ENCODE measurements at regions not wholly inside any gene's neighbourhood (a gene's known extent, or its start where the extent isn't known, plus 50 kb on each side); places are given as distances from the start of the nearest gene placed in this dataset.

- no peaks in the 10 kb centered on the region for H3K36me3 Mint-ChIP-seq
- peaks cover 8 to 17% (median 14%) of the 10 kb centered on the region in 3 donors for H3K9me3 Mint-ChIP-seq
- ChIA-PET CTCF (no interaction called here), POLR2A (no interaction called here)
- Histone ChIP-seq H3K27me3 (replicated peaks in 1 of 2; ENCODE audit: control insufficient read depth in 2 of 2, extremely low read depth in 1 of 2, insufficient read depth in 2 of 2, low read length in 1 of 2) (no peaks in the 10 kb centered on the region), H3K27ac (ENCODE audit: low read length) (no peak overlapping the region), H3K36me3 (ENCODE audit: control insufficient read depth in 2 of 2, extremely low read depth in 1 of 2, insufficient read depth in 1 of 2, low read length in 1 of 2) (no peaks in the 10 kb centered on the region), H3K9me3 (no peaks in the 10 kb centered on the region), H3K4me3 (ENCODE audit: control insufficient read depth in 1 of 2, extremely low read depth in 1 of 2, low read length in 1 of 2) (no peak overlapping the region), H3K4me1 (ENCODE audit: control insufficient read depth in 1 of 2, extremely low read depth in 1 of 2, insufficient read depth in 2 of 2, low read length in 2 of 2) (no peaks in the 10 kb centered on the region)
- H3K4me1 Mint-ChIP-seq: no peaks in the 10 kb centered on the region
- 68% methylated on average over 6 of the region's 8 CpGs for WGBS (ENCODE audit: insufficient coverage)
- no peak overlapping the region for H3K27ac Mint-ChIP-seq
- ATAC-seq (replicated peaks in 1 of 4): no peak
- no peak overlapping the region for H3K4me3 Mint-ChIP-seq
- peaks cover 0 to 4% of the 10 kb centered on the region in 2 donors for H3K27me3 Mint-ChIP-seq
- DNase-seq: no peak
Observed at GRCh38 chr12:115320967-115321366, 637.0 kb upstream of the TBX3 start.

GRCh38 chr12:115320451-115320850, 636.5 kb upstream of the TBX3 start:
- H3K36me3 Mint-ChIP-seq: no peaks in the 10 kb centered on the region
- H3K4me1 Mint-ChIP-seq: no peaks in the 10 kb centered on the region

GRCh38 chr12:115319446-115320040, 635.6 kb upstream of the TBX3 start:
- Histone ChIP-seq H3K4me1 (ENCODE audit: control insufficient read depth in 1 of 2, extremely low read depth in 1 of 2, insufficient read depth in 2 of 2, low read length in 2 of 2) (no peaks in the 10 kb centered on the region), H3K36me3 (ENCODE audit: control insufficient read depth in 2 of 2, extremely low read depth in 1 of 2, insufficient read depth in 1 of 2, low read length in 1 of 2) (no peaks in the 10 kb centered on the region)
- H3K4me3 Mint-ChIP-seq: no peak overlapping the region

More at GRCh38 chr12:115320451-115320850, 636.5 kb upstream of the TBX3 start:
- CTCF ChIA-PET: no interaction called here
- Histone ChIP-seq H3K27ac (ENCODE audit: low read length) (no peak overlapping the region), H3K9me3 (no peaks in the 10 kb centered on the region), H3K4me3 (ENCODE audit: control insufficient read depth in 1 of 2, extremely low read depth in 1 of 2, low read length in 1 of 2) (no peak overlapping the region), H3K27me3 (replicated peaks in 1 of 2; ENCODE audit: control insufficient read depth in 2 of 2, extremely low read depth in 1 of 2, insufficient read depth in 2 of 2, low read length in 1 of 2) (no peaks in the 10 kb centered on the region), H3K4me1 (ENCODE audit: control insufficient read depth in 1 of 2, extremely low read depth in 1 of 2, insufficient read depth in 2 of 2, low read length in 2 of 2) (no peaks in the 10 kb centered on the region), H3K36me3 (ENCODE audit: control insufficient read depth in 2 of 2, extremely low read depth in 1 of 2, insufficient read depth in 1 of 2, low read length in 1 of 2) (no peaks in the 10 kb centered on the region)
- Mint-ChIP-seq H3K27me3 (peaks cover 0 to 4% of the 10 kb centered on the region in 2 donors), H3K4me3 (no peak overlapping the region), H3K9me3 (peaks cover 8 to 17% (median 14%) of the 10 kb centered on the region in 3 donors), H3K27ac (no peak overlapping the region)
- 62% methylated on average over 3 of the region's 5 CpGs for WGBS (ENCODE audit: insufficient coverage)
- DNase-seq (no peak), ATAC-seq (replicated peaks in 1 of 4) (no peak)
- POLR2A ChIA-PET: no interaction called here

GRCh38 chr12:115313929-115314328, 630.0 kb upstream of the TBX3 start:
- DNase-seq (no peak), ATAC-seq (replicated peaks in 1 of 4) (no peak)
- no peaks in the 10 kb centered on the region for H3K4me1 ChIP-seq (ENCODE audit: control insufficient read depth in 1 of 2, extremely low read depth in 1 of 2, insufficient read depth in 2 of 2, low read length in 2 of 2)
- no peak overlapping the region for H3K4me3 Mint-ChIP-seq
- no peaks in the 10 kb centered on the region for H3K36me3 Mint-ChIP-seq
- H3K4me3 ChIP-seq (ENCODE audit: control insufficient read depth in 1 of 2, extremely low read depth in 1 of 2, low read length in 1 of 2): no peak overlapping the region
- H3K27ac Mint-ChIP-seq: no peak overlapping the region
- ChIA-PET CTCF (no interaction called here), POLR2A (no interaction called here)
- peaks cover 5 to 20% (median 7%) of the 10 kb centered on the region in 3 donors for H3K9me3 Mint-ChIP-seq
- no peaks in the 10 kb centered on the region for H3K36me3 ChIP-seq (ENCODE audit: control insufficient read depth in 2 of 2, extremely low read depth in 1 of 2, insufficient read depth in 1 of 2, low read length in 1 of 2)
- no peaks in the 10 kb centered on the region for H3K4me1 Mint-ChIP-seq
- H3K27ac ChIP-seq (ENCODE audit: low read length): no peak overlapping the region
- H3K27me3 Mint-ChIP-seq: peaks cover 0 to 8% of the 10 kb centered on the region in 2 donors
- no peaks in the 10 kb centered on the region for H3K9me3 ChIP-seq
- WGBS (ENCODE audit: insufficient coverage): 86% methylated on average over 1 of the region's 2 CpGs
- no peaks in the 10 kb centered on the region for H3K27me3 ChIP-seq (replicated peaks in 1 of 2; ENCODE audit: control insufficient read depth in 2 of 2, extremely low read depth in 1 of 2, insufficient read depth in 2 of 2, low read length in 1 of 2)

More at GRCh38 chr12:115319446-115320040, 635.6 kb upstream of the TBX3 start:
- ChIA-PET POLR2A (no interaction called here), CTCF (no interaction called here)
- H3K27me3 ChIP-seq (replicated peaks in 1 of 2; ENCODE audit: control insufficient read depth in 2 of 2, extremely low read depth in 1 of 2, insufficient read depth in 2 of 2, low read length in 1 of 2): no peaks in the 10 kb centered on the region
- DNase-seq (no peak), ATAC-seq (replicated peaks in 1 of 4) (no peak)
- H3K4me3 ChIP-seq (ENCODE audit: control insufficient read depth in 1 of 2, extremely low read depth in 1 of 2, low read length in 1 of 2): no peak overlapping the region
- no peaks in the 10 kb centered on the region for H3K4me1 Mint-ChIP-seq
- H3K9me3 Mint-ChIP-seq: peaks cover 8 to 15% (median 14%) of the 10 kb centered on the region in 3 donors
- peaks cover 0 to 4% of the 10 kb centered on the region in 2 donors for H3K27me3 Mint-ChIP-seq
- no peaks in the 10 kb centered on the region for H3K36me3 Mint-ChIP-seq
- H3K27ac Mint-ChIP-seq: no peak overlapping the region
- 81% methylated on average over 5 of the region's 8 CpGs for WGBS (ENCODE audit: insufficient coverage)
- no peaks in the 10 kb centered on the region for H3K9me3 ChIP-seq
- no peak overlapping the region for H3K27ac ChIP-seq (ENCODE audit: low read length)

GRCh38 chr12:115312901-115313300, 628.9 kb upstream of the TBX3 start:
- Histone ChIP-seq H3K27me3 (replicated peaks in 1 of 2; ENCODE audit: control insufficient read depth in 2 of 2, extremely low read depth in 1 of 2, insufficient read depth in 2 of 2, low read length in 1 of 2) (no peaks in the 10 kb centered on the region), H3K36me3 (ENCODE audit: control insufficient read depth in 2 of 2, extremely low read depth in 1 of 2, insufficient read depth in 1 of 2, low read length in 1 of 2) (no peaks in the 10 kb centered on the region), H3K27ac (ENCODE audit: low read length) (no peak overlapping the region), H3K4me1 (ENCODE audit: control insufficient read depth in 1 of 2, extremely low read depth in 1 of 2, insufficient read depth in 2 of 2, low read length in 2 of 2) (no peaks in the 10 kb centered on the region), H3K4me3 (ENCODE audit: control insufficient read depth in 1 of 2, extremely low read depth in 1 of 2, low read length in 1 of 2) (no peak overlapping the region), H3K9me3 (no peaks in the 10 kb centered on the region)
- no peak overlapping the region for H3K27ac Mint-ChIP-seq
- CTCF ChIA-PET: no interaction called here
- peaks cover 0 to 8% of the 10 kb centered on the region in 2 donors for H3K27me3 Mint-ChIP-seq
- no peak overlapping the region for H3K4me3 Mint-ChIP-seq
- no peaks in the 10 kb centered on the region for H3K4me1 Mint-ChIP-seq
- no peak for ATAC-seq (replicated peaks in 1 of 4)
- no peaks in the 10 kb centered on the region for H3K36me3 Mint-ChIP-seq
- WGBS (ENCODE audit: insufficient coverage): 67% methylated on average over 1 of the region's 3 CpGs
- POLR2A ChIA-PET: no interaction called here
- no peak for DNase-seq
- peaks cover 7 to 22% (median 7%) of the 10 kb centered on the region in 3 donors for H3K9me3 Mint-ChIP-seq

DNA sequence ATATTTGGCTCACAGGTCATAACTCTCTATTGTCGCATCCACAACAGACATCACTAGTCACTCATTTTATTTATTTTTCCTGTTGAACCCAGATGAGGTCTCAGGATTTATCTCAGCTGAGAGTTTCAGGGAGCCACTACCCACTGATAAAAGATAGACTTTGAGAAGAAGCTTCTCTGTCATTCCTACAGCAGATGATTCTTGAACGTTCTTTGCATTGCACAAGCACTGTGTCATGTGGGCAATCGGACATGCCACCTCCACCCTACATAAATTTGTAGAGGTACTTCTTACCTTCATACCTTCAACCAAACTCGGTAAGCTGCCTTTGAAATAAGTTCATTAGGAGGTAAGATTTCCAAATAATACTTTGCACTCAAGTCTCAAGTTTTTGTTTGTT, 627.9 kb upstream of the TBX3 start:
- WGBS (ENCODE audit: insufficient coverage): no CpG with 5 or more reads among the region's 4 CpGs
- no peak for ATAC-seq (replicated peaks in 1 of 4)
- H3K4me3 Mint-ChIP-seq: no peak overlapping the region
- H3K9me3 Mint-ChIP-seq: peaks cover 7 to 22% (median 7%) of the 10 kb centered on the region in 3 donors
- H3K4me1 Mint-ChIP-seq: no peaks in the 10 kb centered on the region
- Histone ChIP-seq H3K27ac (ENCODE audit: low read length) (no peak overlapping the region), H3K9me3 (no peaks in the 10 kb centered on the region), H3K4me3 (ENCODE audit: control insufficient read depth in 1 of 2, extremely low read depth in 1 of 2, low read length in 1 of 2) (no peak overlapping the region), H3K27me3 (replicated peaks in 1 of 2; ENCODE audit: control insufficient read depth in 2 of 2, extremely low read depth in 1 of 2, insufficient read depth in 2 of 2, low read length in 1 of 2) (no peaks in the 10 kb centered on the region), H3K4me1 (ENCODE audit: control insufficient read depth in 1 of 2, extremely low read depth in 1 of 2, insufficient read depth in 2 of 2, low read length in 2 of 2) (no peaks in the 10 kb centered on the region), H3K36me3 (ENCODE audit: control insufficient read depth in 2 of 2, extremely low read depth in 1 of 2, insufficient read depth in 1 of 2, low read length in 1 of 2) (no peaks in the 10 kb centered on the region)
- POLR2A ChIA-PET: no interaction called here
- DNase-seq: no peak
- peaks cover 0 to 8% of the 10 kb centered on the region in 2 donors for H3K27me3 Mint-ChIP-seq
- no peak overlapping the region for H3K27ac Mint-ChIP-seq
- CTCF ChIA-PET: interaction anchor here in 1 of 2 donors (0.9 kb wide), 1 partner anchor 88 kb away, joined by 3 read pairs; no protein-coding TSS in a partner anchor
- H3K36me3 Mint-ChIP-seq: no peaks in the 10 kb centered on the region

DNA sequence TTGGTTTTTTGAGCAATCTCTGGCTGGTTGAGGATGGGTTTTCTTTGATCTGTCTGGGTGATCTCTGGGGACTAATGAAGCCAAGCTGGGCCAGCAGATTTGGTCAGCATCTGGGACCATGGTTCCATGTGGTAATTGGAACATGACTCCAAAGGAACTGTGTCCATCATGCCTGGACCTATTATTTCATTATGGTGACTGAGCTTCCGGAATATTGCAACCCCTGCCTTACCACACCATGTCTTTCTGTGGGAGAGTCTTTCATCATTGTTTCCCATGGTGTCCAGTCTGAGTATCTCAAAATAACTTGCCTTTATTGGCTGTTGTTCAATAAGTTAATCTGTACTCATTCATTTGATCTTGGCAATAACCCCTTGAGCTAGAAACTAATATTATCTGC, 624.9 kb upstream of the TBX3 start:
- H3K4me1 ChIP-seq (ENCODE audit: control insufficient read depth in 1 of 2, extremely low read depth in 1 of 2, insufficient read depth in 2 of 2, low read length in 2 of 2): no peaks in the 10 kb centered on the region
- no peak overlapping the region for H3K4me3 ChIP-seq (ENCODE audit: control insufficient read depth in 1 of 2, extremely low read depth in 1 of 2, low read length in 1 of 2)
- H3K36me3 ChIP-seq (ENCODE audit: control insufficient read depth in 2 of 2, extremely low read depth in 1 of 2, insufficient read depth in 1 of 2, low read length in 1 of 2): no peaks in the 10 kb centered on the region
- ATAC-seq (replicated peaks in 1 of 4) (no peak), DNase-seq (no peak)
- Mint-ChIP-seq H3K4me3 (no peak overlapping the region), H3K36me3 (no peaks in the 10 kb centered on the region), H3K9me3 (peaks cover 2 to 11% (median 5%) of the 10 kb centered on the region in 3 donors), H3K27me3 (peaks cover 0 to 3% of the 10 kb centered on the region in 2 donors), H3K27ac (no peak overlapping the region), H3K4me1 (no peaks in the 10 kb centered on the region)
- ChIA-PET POLR2A (no interaction called here), CTCF (no interaction called here)
- WGBS (ENCODE audit: insufficient coverage): no CpG with 5 or more reads among the region's 1 CpG
- no peak overlapping the region for H3K27ac ChIP-seq (ENCODE audit: low read length)
- H3K9me3 ChIP-seq: no peaks in the 10 kb centered on the region
- no peaks in the 10 kb centered on the region for H3K27me3 ChIP-seq (replicated peaks in 1 of 2; ENCODE audit: control insufficient read depth in 2 of 2, extremely low read depth in 1 of 2, insufficient read depth in 2 of 2, low read length in 1 of 2)
